GM12873 (cell line): ENCODE measurements at regions not wholly inside any gene's neighbourhood (a gene's known extent, or its start where the extent isn't known, plus 50 kb on each side); places are given as distances from the start of the nearest gene placed in this dataset.

Experiments used
- CTCF ChIP-seq: IDR thresholded peaks from 2 replicates; pipeline ENCODE4 v1.5.1; 2012; ENCODE audit warnings: low read depth, mild to moderate bottlenecking, moderate library complexity, low read length, control low read depth; ENCODE audit not compliant: insufficient read depth; ENCODE audit errors: missing control alignments

- no peak for TF ChIP-seq CTCF
Observed at GRCh38 chr3:110756705-110757104, 314.9 kb upstream of the NECTIN3 start.

- no peak for TF ChIP-seq CTCF
Observed at GRCh38 chr3:110758208-110758607, 313.4 kb upstream of the NECTIN3 start.

- no peak for TF ChIP-seq CTCF
Observed at GRCh38 chr3:110767156-110767555, 304.5 kb upstream of the NECTIN3 start.

GRCh38 chr3:110767838-110768237 lies 303.8 kb upstream of the NECTIN3 start:
- TF ChIP-seq CTCF = no peak

- TF ChIP-seq CTCF = no peak
Observed at GRCh38 chr3:110773413-110773954, 298.1 kb upstream of the NECTIN3 start.

GRCh38 chr3:110774496-110775265 lies 296.9 kb upstream of the NECTIN3 start:
- TF ChIP-seq CTCF = no peak

- no peak for TF ChIP-seq CTCF
Observed at GRCh38 chr3:110779581-110779980, 292.0 kb upstream of the NECTIN3 start.
